ENCODE measurements at regions not wholly inside any gene's neighbourhood (a gene's known extent, or its start where the extent isn't known, plus 50 kb on each side); places are given as distances from the start of the nearest gene placed in this dataset.

GRCh38 chr18:31235856-31236255, 73.2 kb upstream of the DSC1 start:
- TF ChIP-seq NFIC (IDR thresholded peaks at IDR 0.05) (peak; percentile 9; the same call in 1 of the 2 replicates), EGR1 (IDR thresholded peaks at IDR 0.05) (no peak)

DNA sequence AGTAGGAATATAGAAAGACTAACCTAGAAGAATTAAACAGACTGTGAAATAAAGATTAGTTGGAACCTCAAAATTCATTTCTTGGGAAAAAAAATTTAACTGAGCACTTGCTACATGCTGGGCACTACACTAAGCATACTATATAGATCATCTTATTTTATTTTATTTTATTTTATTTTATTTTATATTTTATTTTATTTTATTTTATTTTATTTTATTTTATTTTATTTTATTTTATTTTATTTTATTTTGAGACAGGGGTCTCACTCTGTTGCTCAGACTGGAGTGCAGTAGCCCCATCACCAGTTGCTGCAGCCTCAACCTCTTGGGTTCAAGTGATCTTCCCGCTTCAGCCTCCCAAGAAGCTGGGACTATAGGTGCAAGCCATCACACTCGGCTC, 74.5 kb upstream of the DSC1 start:
- TF ChIP-seq YY1 (IDR thresholded peaks at IDR 0.05; ENCODE audit: low read depth) (no peak), TCF12 (IDR thresholded peaks at IDR 0.05; ENCODE audit: low read depth) (no peak), RAD21 (IDR thresholded peaks at IDR 0.05; ENCODE audit: low read depth) (no peak), EP300 (IDR thresholded peaks at IDR 0.05; ENCODE audit: borderline replicate concordance) (no peak), USF1 (IDR thresholded peaks at IDR 0.05) (no peak), EGR1 (IDR thresholded peaks at IDR 0.05) (no peak), NFIC (IDR thresholded peaks at IDR 0.05) (no peak), TAF1 (IDR thresholded peaks at IDR 0.05; ENCODE audit: low read depth) (no peak), ZBTB7A (IDR thresholded peaks at IDR 0.05; ENCODE audit: low read depth) (no peak), CEBPB (IDR thresholded peaks at IDR 0.05) (no peak), TEAD4 (IDR thresholded peaks at IDR 0.05) (no peak), CREB1 (IDR thresholded peaks at IDR 0.05; ENCODE audit: low read depth) (no peak), FOXM1 (IDR thresholded peaks at IDR 0.05; ENCODE audit: borderline replicate concordance, low read depth) (no peak)
- TF ChIP-seq, protein P1, sequence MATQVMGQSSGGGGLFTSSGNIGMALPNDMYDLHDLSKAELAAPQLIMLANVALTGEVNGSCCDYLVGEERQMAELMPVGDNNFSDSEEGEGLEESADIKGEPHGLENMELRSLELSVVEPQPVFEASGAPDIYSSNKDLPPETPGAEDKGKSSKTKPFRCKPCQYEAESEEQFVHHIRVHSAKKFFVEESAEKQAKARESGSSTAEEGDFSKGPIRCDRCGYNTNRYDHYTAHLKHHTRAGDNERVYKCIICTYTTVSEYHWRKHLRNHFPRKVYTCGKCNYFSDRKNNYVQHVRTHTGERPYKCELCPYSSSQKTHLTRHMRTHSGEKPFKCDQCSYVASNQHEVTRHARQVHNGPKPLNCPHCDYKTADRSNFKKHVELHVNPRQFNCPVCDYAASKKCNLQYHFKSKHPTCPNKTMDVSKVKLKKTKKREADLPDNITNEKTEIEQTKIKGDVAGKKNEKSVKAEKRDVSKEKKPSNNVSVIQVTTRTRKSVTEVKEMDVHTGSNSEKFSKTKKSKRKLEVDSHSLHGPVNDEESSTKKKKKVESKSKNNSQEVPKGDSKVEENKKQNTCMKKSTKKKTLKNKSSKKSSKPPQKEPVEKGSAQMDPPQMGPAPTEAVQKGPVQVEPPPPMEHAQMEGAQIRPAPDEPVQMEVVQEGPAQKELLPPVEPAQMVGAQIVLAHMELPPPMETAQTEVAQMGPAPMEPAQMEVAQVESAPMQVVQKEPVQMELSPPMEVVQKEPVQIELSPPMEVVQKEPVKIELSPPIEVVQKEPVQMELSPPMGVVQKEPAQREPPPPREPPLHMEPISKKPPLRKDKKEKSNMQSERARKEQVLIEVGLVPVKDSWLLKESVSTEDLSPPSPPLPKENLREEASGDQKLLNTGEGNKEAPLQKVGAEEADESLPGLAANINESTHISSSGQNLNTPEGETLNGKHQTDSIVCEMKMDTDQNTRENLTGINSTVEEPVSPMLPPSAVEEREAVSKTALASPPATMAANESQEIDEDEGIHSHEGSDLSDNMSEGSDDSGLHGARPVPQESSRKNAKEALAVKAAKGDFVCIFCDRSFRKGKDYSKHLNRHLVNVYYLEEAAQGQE (IDR thresholded peaks at IDR 0.05; ENCODE audit: low read depth), result no peak
- TF ChIP-seq, protein P2, sequence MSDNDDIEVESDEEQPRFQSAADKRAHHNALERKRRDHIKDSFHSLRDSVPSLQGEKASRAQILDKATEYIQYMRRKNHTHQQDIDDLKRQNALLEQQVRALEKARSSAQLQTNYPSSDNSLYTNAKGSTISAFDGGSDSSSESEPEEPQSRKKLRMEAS (IDR thresholded peaks at IDR 0.05), result no peak

DNA sequence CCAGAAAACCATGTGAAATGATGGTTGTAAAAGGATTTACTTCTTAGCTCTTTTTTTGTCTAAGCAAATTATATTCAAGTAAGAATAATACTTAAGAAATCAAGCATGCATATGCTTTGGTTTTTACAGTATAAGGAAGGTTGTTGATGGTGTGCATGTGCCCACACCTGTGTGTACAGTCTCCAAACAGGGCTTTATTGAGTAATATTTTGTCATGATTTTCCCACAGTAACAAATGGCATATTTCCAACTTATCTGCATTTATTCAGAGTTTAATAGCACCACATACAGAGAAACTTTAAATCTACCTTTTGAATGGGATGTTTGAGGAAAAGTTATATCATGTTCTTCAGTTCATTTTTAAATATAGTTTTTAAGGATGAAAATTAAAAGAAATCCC, 76.5 kb upstream of the DSG1 start:
- TF ChIP-seq, protein P2 (IDR thresholded peaks at IDR 0.05), result 0 out of 2 replicates have a peak, but pooled peaks have one; percentile 3
- TF ChIP-seq RAD21 (IDR thresholded peaks at IDR 0.05; ENCODE audit: low read depth), result no peak

DNA sequence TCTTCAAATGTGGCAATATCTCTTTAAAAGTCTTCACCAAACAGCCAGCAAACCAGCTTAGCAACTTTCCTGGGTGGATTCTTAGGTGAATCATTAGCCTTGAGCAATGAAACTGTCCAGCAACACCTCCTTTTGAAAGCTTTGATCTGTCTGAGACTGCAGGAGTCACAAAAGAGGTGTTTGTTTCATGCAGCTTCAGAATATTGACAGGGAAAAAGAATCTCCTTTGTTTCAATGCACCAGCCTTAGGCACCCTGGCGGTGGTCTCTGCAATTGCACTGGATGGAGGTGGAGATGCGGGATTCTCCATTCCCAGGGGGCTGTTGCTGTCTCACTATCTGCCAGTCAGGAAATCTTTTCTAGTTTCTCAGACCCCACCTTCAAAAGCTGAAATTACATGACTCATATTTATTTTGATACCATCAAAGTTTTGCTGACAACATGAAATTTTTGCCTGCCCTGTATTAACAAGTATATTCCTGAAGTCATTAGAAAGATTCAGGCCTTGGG, 76.0 kb upstream of the DSG1 start:
- TF ChIP-seq EGR1 (IDR thresholded peaks at IDR 0.05) (no peak), FOXM1 (IDR thresholded peaks at IDR 0.05; ENCODE audit: borderline replicate concordance, low read depth) (peak; percentile 67), CREB1 (IDR thresholded peaks at IDR 0.05; ENCODE audit: low read depth) (no peak), EP300 (IDR thresholded peaks at IDR 0.05; ENCODE audit: borderline replicate concordance) (peak; percentile 86; the same call in 1 of the 2 replicates), CEBPB (IDR thresholded peaks at IDR 0.05) (peak; percentile 91), TEAD4 (IDR thresholded peaks at IDR 0.05) (peak; percentile 77), TCF12 (IDR thresholded peaks at IDR 0.05; ENCODE audit: low read depth) (peak; percentile 80), ZBTB7A (IDR thresholded peaks at IDR 0.05; ENCODE audit: low read depth) (no peak), USF1 (IDR thresholded peaks at IDR 0.05) (no peak), RAD21 (IDR thresholded peaks at IDR 0.05; ENCODE audit: low read depth) (peak; percentile 50), YY1 (IDR thresholded peaks at IDR 0.05; ENCODE audit: low read depth) (peak; percentile 57; the same call in 1 of the 2 replicates), NFIC (IDR thresholded peaks at IDR 0.05) (peak; percentile 73), TAF1 (IDR thresholded peaks at IDR 0.05; ENCODE audit: low read depth) (no peak)
- TF ChIP-seq, protein P2 (IDR thresholded peaks at IDR 0.05), result peak; percentile 47; the same call in 1 of the 2 replicates
- TF ChIP-seq, protein P1 (IDR thresholded peaks at IDR 0.05; ENCODE audit: low read depth), result no peak; the same call in 1 of the 2 replicates

DNA sequence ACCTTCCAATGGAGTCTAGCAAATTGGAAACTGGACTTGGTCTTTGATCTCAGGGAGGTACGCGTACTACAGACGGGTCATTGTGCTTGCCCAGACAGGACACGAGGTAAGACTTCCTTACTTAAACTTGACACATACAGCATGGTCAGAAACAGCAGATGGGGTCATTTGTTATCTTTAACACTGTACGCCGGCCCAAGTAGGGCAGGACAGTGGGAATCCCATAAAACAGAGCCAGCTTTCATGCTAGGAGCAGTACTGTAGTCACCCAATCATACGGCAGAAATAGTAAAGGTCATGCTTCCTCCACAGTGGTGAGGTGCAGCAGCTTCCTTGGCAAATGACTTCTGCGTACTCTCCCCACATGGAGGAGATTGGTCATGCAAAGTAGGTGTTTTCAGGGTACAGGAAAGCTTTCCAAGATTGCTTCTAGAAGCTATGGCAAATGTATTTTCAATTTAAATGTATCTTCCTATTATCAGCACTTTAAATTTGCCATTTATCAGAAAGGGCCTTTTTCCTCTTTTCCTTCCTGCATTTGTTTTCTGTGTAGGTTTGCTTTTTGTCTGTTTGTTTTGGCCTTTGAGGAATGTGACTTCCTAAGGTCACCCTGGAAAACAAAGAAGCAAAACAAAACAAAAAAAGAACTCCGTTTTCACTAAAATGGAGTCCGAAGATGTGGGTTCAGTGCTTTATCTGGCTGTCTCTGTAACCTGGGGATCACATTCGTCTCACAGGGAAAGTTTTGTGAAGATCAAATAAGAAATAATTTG, 74.0 kb upstream of the DSG1 start:
- no peak for TF ChIP-seq NFIC (IDR thresholded peaks at IDR 0.05)
- TF ChIP-seq, protein P2 (IDR thresholded peaks at IDR 0.05), result no peak
- TF ChIP-seq FOXM1 (IDR thresholded peaks at IDR 0.05; ENCODE audit: borderline replicate concordance, low read depth), result no peak
- no peak for TF ChIP-seq TEAD4 (IDR thresholded peaks at IDR 0.05)
- TF ChIP-seq, protein P1 (IDR thresholded peaks at IDR 0.05; ENCODE audit: low read depth), result no peak
- no peak for TF ChIP-seq RAD21 (IDR thresholded peaks at IDR 0.05; ENCODE audit: low read depth)
